ENCODE measurements at regions not wholly inside any gene's neighbourhood (a gene's known extent, or its start where the extent isn't known, plus 50 kb on each side); places are given as distances from the start of the nearest gene placed in this dataset.
"Not testable (repeated sequence)": the region's sequence is repeated elsewhere in the genome, so short reads cannot be mapped to it uniquely, and the experiment has no call there.

GRCh38 chr6:14520029-14520428, 402.5 kb downstream of the CD83 start:
- no peak for DNase-seq (ENCODE audit: low read depth)

GRCh38 chr6:14520536-14520935, 403.0 kb downstream of the CD83 start:
- no peak for DNase-seq (ENCODE audit: low read depth)

- no peak for DNase-seq (ENCODE audit: low read depth)
Observed at GRCh38 chr6:14521141-14521540, 403.6 kb downstream of the CD83 start.

GRCh38 chr6:14521861-14522260, 404.3 kb downstream of the CD83 start:
- not testable (repeated sequence) for DNase-seq (ENCODE audit: low read depth)

DNA sequence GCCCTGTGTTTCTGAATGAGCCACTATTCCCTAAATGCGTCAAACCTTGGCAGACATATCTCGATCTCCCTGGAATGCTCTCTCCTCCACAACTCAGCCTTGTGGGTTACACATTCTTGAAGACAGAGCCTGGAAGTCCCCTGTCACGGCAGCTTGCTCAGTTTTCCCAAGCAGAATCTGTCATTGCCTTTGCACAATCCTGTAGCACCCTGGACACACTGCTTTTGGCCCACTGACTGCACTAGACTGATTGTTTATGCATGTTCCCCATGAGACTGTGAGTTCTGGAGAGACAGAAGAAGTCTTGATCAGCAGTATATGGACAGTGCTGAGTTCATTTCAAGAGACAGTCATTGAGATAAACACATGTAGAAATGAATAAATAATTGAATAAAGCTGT, 406.7 kb downstream of the CD83 start:
- DNase-seq (ENCODE audit: low read depth), result peak; percentile 55

DNA sequence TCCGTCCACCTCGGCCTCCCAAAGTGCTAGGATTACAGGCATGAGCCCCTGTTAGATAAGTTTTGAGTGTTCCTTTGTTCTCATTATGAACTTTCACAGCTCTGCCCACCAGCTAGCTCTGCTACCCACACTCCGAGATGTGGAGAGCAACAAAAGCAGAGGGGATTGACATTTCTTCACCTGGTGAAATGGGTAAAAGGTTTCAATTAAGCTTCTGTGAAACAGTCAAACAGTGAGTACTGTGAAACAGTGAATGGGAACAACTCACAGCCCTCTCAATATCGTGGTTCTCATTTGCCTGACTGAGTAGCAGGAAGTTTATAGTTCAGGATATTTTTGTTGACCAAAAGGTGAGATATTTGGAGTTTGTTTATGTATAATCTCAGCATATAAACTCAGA, 412.8 kb downstream of the CD83 start:
- DNase-seq (ENCODE audit: low read depth), result no peak

DNA sequence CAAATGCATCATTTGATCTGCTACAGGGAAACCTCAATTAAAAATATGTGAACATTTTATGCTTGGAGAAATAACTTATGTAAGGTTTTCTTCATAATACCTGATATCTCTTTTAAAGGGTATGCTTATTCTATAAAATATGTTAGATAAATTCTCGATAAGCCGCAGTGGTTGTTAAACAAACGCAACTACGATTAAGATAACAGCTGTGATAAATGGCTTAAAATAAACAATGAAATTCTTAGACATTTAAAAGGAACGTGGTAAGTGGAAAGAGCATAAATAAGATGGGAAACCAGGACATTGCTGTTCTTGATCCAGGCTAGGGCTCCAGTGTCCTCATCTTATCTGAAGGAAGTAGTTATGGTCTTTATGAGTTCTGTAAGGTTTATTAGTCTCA, 415.9 kb downstream of the CD83 start:
- peak; percentile 58 for DNase-seq (ENCODE audit: low read depth)

DNA sequence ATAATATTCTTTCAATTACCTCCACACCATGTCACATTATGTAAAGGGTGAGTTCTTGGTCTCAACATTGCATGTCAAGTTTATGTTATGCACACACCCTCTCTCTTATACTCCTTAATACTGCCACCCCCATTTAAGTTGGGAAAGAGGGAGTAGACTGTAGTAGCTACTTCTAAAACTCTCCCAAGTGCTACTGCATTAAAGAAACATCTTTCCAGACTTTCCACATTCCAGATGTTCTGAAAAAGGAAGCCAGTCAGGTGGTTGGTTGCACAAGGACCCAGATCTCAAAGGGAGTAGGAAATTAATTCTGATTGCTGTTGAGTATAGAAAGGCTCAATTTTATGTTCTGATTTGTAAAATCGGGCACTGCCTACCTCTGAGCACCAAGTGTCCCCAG, 419.5 kb downstream of the CD83 start:
- no peak for DNase-seq (ENCODE audit: low read depth)

- DNase-seq (ENCODE audit: low read depth), result peak; percentile 7
Observed at GRCh38 chr6:14540276-14540675, 422.7 kb downstream of the CD83 start.

- no peak for DNase-seq (ENCODE audit: low read depth)
Observed at GRCh38 chr6:14540810-14541540, 423.4 kb downstream of the CD83 start.

DNA sequence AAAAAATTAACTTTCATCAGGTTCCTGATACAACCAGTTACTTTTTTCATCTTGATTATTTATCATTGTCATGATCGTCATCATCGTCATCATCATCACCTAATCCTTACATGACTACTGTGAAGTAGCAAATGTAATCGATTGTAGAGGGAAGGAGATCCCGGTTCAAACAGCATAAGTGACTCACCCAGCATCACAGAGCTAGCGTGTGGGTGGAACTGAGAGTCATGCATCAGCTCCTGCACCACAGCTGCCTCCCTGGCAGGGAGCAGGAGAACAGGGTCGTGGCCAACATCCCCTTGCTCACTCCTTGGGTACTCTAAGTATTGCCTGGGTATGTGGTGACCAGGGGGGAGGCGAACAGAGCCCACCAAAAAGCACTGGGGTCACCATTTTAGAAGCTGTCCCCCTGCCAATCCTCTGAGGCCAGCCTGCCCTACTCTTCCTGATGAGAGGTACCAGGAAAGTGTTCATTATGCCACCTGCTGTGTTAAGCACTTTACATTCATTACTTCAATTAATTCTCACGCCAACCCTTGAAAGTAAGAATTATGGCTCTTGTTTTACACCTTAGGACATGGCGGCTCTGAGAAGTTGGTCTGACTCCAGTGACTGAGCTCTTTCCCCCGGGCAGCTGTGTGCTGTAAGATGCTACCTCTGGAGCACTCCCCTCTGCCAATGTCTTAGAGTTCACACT, 425.2 kb downstream of the CD83 start:
- DNase-seq (ENCODE audit: low read depth), result peak; percentile 44

DNA sequence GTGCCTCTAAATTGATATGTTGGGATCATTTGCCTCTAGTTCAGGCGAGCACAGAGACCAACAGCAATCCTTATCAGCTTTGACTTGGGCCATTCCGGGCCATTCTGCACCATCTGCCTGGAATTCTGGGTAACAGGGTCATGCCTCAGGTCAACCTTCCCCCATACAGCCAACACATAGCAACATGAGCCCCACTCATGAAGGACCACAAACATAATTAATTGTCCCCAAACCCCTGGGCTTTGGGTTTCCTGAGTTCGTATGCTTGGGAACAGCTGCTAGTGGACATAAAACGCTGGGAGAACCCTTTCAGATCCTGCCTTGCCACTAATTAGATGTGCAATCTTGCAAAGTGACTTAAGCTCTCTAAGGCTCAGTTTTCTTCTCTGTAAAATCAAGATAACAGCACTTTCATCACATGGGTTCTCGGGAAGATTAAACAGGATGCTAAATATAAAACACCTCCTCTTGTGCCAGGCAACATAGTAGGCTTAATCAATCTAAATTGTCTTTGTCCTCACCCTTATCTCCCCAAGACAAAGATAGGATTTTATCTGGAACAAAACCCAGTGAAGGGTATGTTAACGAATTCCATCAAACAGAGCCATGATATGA, 426.5 kb downstream of the CD83 start:
- DNase-seq (ENCODE audit: low read depth), result no peak

DNA sequence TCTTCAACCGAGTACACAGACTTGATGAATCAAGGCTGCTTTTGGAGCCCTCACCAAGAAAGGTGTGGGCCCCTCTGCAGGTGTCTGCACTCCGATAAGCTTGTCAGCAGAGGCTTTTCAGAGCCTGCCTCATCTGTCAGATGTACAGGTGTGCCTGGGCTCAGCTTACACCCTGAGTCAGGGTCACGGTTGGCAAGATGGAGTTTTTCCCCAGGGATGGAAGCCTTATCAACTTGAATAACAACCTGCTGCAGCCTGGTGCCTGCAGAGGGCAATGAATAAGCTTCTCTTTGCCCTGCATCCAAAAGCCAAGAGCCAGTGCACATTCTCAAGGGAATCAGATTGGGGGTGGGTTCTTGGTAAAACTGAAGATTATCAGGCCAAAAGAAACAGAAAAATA, 427.1 kb downstream of the CD83 start:
- no peak for DNase-seq (ENCODE audit: low read depth)

DNA sequence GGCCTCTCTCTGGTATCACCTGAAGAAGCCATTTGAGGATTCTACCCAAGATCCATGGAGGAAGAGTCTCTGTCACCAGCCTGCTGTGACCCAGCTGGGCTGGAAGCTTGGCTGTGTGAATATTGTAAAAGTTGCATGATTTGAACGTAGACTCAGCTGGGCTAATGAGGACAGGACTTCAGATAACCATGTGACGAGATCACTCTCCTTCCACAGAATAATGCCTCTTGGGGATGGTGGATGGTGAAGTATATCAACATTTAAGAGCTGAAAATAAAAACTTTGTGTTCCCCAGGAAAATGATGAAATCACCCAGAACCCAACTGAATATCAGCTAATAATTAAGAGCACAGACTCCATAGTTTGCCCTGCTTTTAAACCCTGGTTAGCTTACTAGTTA, 427.9 kb downstream of the CD83 start:
- DNase-seq (ENCODE audit: low read depth), result no peak

DNA sequence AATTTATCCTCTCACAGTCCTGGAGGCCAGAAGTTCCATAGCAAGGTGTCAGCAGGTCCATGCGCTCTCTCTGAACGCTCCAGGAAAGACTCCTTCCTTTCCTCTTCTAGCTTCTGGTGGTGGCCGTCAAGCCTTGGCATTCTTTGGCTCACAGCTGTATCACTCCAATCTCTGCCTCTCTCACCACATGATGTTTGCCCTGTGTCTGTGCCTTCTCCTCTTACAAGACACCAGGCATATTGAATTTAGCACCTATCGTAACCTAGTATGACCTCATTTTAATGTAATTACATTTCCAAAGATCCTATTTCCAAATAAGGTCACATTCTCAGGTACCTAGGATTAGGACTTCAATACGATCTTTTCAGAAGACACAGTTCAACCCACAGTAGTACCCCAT, 428.5 kb downstream of the CD83 start:
- DNase-seq (ENCODE audit: low read depth), result no peak

GRCh38 chr6:14547284-14547998, 429.9 kb downstream of the CD83 start:
- DNase-seq (ENCODE audit: low read depth), result no peak

- no peak for DNase-seq (ENCODE audit: low read depth)
Observed at GRCh38 chr6:14549304-14549770, 431.8 kb downstream of the CD83 start.

DNA sequence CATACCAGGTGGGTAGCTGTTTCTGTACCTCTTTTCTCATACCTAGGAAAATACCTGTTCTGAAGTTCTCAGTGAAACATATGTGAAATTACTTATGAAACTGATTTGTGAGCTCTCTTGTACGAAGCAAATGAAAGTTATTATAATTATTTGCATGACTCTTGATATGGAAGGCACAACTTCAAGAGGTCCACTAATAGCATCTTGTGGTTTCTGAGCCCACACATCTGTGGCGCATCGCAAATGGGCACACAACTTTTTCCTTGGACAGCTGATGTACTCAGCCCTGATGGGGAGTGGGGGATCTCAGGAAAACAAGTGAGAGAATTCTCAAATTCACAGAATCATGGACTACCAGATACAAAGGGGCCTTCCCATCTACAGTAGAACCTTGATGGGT, 432.3 kb downstream of the CD83 start:
- DNase-seq (ENCODE audit: low read depth), result no peak

- no peak for DNase-seq (ENCODE audit: low read depth)
Observed at GRCh38 chr6:14550410-14550809, 432.8 kb downstream of the CD83 start.

DNA sequence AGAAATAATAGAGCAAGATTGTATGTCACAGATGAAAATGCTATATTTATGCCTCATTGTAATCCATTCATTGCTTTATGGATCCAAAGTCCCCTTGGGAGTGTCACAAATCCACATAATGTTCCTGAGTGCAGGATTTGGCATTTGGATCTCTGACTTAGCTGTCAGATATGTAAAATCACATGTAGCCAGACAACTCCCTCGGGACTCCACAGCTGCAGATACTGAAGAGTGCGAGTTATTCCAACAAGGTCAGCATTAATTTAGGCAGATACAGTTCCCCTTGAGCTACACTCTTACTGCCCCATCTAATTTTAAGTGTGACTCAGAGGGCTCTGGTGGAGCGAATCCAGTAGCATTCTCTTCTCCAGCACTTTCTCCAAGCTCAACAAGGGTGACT, 433.2 kb downstream of the CD83 start:
- DNase-seq (ENCODE audit: low read depth), result peak; percentile 17

DNA sequence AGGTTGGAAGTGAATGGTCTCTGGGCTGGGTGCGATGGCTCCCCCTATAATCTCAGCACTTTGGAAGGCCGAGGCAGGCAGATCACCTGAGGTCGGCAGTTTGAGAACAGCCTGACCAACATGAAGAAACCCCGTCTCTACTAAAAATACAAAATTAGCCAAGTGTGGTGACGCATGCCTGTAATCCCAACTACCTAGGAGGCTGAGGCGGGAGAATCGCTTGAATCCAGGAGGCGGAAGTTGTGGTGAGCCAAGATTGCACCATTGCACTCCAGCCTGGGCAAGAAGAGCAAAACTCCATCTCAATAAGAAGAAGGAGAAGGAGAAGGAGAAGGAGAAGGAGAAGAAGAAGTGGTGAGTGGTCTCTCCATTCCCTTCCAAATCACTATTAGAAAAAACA, 434.0 kb downstream of the CD83 start:
- not testable (repeated sequence) for DNase-seq (ENCODE audit: low read depth)

- DNase-seq (ENCODE audit: low read depth), result no peak
Observed at GRCh38 chr6:14552891-14553290, 435.3 kb downstream of the CD83 start.

GRCh38 chr6:14553515-14553914, 435.9 kb downstream of the CD83 start:
- no peak for DNase-seq (ENCODE audit: low read depth)

Measured in EH (cell line).